HG03575 (cell line): ENCODE measurements at regions not wholly inside any gene's neighbourhood (a gene's known extent, or its start where the extent isn't known, plus 50 kb on each side); places are given as distances from the start of the nearest gene placed in this dataset.
"Not testable (repeated sequence)": the region's sequence is repeated elsewhere in the genome, so short reads cannot be mapped to it uniquely, and the experiment has no call there.

Source experiments
- ATAC-seq: cut with Tn5 transposase; IDR thresholded peaks from one replicate; pipeline ENCODE4 v1.9.1; 2021; ENCODE audit not compliant: unreplicated experiment, insufficient number of reproducible peaks, low FRiP score; ENCODE audit errors: extremely low read depth

- no peak for ATAC-seq
Observed at GRCh38 chr21:28431022-28431421, 561.7 kb downstream of the LTN1 start.

- ATAC-seq: no peak
Observed at GRCh38 chr21:28429161-28429560, 563.5 kb downstream of the LTN1 start.

GRCh38 chr21:28427394-28428022 is 565.2 kb downstream of the LTN1 start:
- ATAC-seq: no peak

- ATAC-seq: no peak
Observed at GRCh38 chr21:28426545-28426944, 566.1 kb downstream of the LTN1 start.

- no peak for ATAC-seq
Observed at GRCh38 chr21:28423521-28424190, 569.0 kb downstream of the LTN1 start.

GRCh38 chr21:28421716-28422524 is 570.8 kb downstream of the LTN1 start:
- ATAC-seq: no peak

GRCh38 chr21:28419811-28420210 is 572.9 kb downstream of the LTN1 start:
- ATAC-seq: no peak

- no peak for ATAC-seq
Observed at GRCh38 chr21:28418726-28419514, 573.8 kb downstream of the LTN1 start.

GRCh38 chr21:28410256-28410655 is 582.4 kb downstream of the LTN1 start:
- no peak for ATAC-seq

GRCh38 chr21:28402616-28402989 is 590.1 kb downstream of the LTN1 start:
- ATAC-seq: no peak

GRCh38 chr21:28397040-28397439 is 595.6 kb downstream of the LTN1 start:
- no peak for ATAC-seq

GRCh38 chr21:28396421-28396820 is 596.3 kb downstream of the LTN1 start:
- no peak for ATAC-seq

GRCh38 chr21:28393279-28393678 is 599.4 kb downstream of the LTN1 start:
- no peak for ATAC-seq

- ATAC-seq: no peak
Observed at GRCh38 chr21:28391938-28392849, 600.5 kb downstream of the LTN1 start.

- no peak for ATAC-seq
Observed at GRCh38 chr21:28387220-28387619, 605.5 kb downstream of the LTN1 start.

- no peak for ATAC-seq
Observed at GRCh38 chr21:28385845-28386244, 606.8 kb downstream of the LTN1 start.

GRCh38 chr21:28381000-28381745 is 611.5 kb downstream of the LTN1 start:
- not testable (repeated sequence) for ATAC-seq

GRCh38 chr21:28380241-28380640 is 612.4 kb downstream of the LTN1 start:
- ATAC-seq: no peak
